Urinary bladder (tissue), 3 donors: ENCODE measurements at regions not wholly inside any gene's neighbourhood (a gene's known extent, or its start where the extent isn't known, plus 50 kb on each side); places are given as distances from the start of the nearest gene placed in this dataset.
"Not testable (repeated sequence)": the region's sequence is repeated elsewhere in the genome, so short reads cannot be mapped to it uniquely, and the experiment has no call there.

Experiments
- DNase-seq: peaks from one replicate; pipeline ENCODE4 v3.0.0-alpha.2; 2015; ENCODE audit errors: extremely low spot score
- H3K27ac ChIP-seq: one replicate; pipeline ENCODE4 v1.5.1; 2013; ENCODE audit warnings: low read depth, mild to moderate bottlenecking, moderate library complexity
- H3K36me3 ChIP-seq: one replicate; pipeline ENCODE4 v1.6.1; 2013; ENCODE audit warnings: mild to moderate bottlenecking, moderate library complexity; ENCODE audit not compliant: insufficient read depth
- H3K4me1 ChIP-seq: one replicate; pipeline ENCODE4 v1.6.1; 2013; ENCODE audit warnings: mild to moderate bottlenecking, moderate library complexity; ENCODE audit not compliant: insufficient read depth
- H3K4me3 ChIP-seq: one replicate; pipeline ENCODE4 v1.5.1; 2013; ENCODE audit warnings: low read depth, low read length
- WGBS: extraction: QIAGEN DNeasy Blood & Tissue Kit; methylation state at CpG from one replicate; pipeline ENCODE4 v1.1.7; 2013; 5-methylcytosine and 5-hydroxymethylcytosine counted together
- donor health status: healthy with polysubstance abuse.
- donor health status: healthy.

DNA sequence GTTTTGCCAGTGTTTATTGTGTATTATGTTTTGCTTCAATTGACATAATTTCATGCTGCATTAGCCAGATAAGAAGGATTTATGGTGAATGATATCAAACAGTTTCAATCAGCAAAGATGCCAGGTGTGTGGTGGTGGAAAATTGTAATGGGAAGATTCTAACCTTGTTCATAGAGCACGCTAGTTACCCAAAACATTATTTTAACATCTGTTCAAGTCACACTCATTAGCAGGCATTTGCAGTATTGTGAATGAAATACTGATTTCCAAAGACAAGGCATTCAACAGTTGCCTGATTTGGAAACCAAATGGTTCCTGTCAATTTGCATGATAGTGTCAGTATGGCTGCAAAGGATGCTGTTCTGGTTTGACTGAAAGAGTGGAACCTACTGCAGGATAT, 129.7 kb downstream of the EPC1 start:
- Histone ChIP-seq H3K27ac (no peak overlapping the region), H3K36me3 (no peaks in the 10 kb centered on the region), H3K4me3 (no peak overlapping the region), H3K4me1 (no peaks in the 10 kb centered on the region)
- no peak for DNase-seq
- 87% methylated on average over 1 of the region's 1 CpG for WGBS

DNA sequence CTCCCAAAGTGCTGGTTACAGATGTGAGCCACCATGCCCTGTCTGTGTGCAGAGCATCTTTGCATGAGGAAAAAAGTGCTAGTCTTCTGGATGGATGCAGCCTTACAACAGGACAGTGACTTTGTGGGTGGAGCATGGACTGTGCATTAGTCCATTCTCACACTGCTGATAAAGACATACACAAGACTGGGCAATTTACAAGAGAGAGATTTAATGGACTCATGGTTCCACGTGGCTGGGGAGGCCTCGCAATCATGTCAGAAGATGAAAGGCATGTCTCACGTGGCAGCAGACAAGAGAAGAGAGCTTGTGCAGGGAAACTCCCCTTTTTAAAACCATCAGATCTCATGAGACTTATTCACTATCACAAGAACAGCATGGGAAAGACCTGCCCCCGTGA, 133.1 kb downstream of the EPC1 start:
- WGBS = 46% methylated on average over 4 of the region's 4 CpGs

DNA sequence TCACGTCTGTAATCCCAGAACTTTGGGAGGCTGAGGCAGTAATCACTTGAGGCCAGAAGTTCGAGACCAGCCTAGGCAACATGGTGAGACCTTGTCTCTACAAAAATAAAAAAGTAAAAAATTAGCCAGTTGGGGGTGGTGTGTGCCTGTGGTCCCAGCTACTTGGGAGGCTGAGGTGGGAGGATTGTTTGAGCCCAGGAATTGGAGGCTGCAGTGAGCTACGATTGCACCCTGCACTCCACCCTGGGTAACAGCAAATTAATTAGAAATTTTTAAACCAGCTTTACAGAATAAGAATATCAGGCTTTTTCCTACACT, 136.0 kb downstream of the EPC1 start:
- 67% methylated on average over 3 of the region's 3 CpGs for WGBS
- Histone ChIP-seq H3K4me1 (no peaks in the 10 kb centered on the region), H3K27ac (no peak overlapping the region), H3K36me3 (no peaks in the 10 kb centered on the region), H3K4me3 (no peak overlapping the region)
- DNase-seq = no peak

More for the DNA sequence above, 133.1 kb downstream of the EPC1 start:
- H3K4me1 ChIP-seq, DNase-seq, H3K4me3 ChIP-seq, H3K27ac ChIP-seq, H3K36me3 ChIP-seq: not testable (repeated sequence)

DNA sequence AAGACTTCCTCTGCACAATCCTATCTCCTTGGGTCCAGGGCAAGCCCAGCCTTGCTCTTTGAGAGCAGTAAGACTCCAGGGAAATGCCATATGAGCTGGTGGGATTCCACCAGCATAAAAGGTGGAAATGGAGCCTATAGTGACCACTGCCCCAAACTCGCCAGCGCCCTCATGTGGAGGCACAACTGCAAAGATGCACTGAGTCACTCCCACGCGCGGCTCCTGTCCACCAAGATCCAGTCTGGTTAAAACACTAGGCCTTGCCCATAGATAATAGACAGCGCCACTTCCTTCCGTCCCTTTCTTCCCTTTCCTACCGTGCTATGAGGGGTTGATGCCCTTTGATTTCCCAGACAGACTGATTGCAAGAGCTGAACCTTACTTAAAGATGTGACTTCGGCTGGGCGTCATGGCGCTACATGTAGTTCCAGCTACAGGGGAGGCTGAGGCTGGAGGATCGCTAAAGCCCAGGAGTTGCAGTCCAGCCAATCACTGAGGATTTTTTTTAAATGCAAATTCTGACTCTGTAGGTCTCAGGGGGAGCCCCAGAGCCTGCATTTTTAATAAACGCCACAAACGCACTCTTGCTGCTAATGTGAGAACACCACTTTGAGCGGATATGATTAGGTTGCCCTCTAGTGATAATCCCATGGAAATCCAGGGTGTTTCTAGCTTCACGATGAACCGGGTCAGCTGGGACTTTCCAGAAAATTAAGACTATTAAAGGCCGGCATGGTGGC, 136.5 kb downstream of the EPC1 start:
- Histone ChIP-seq H3K4me3 (no peak overlapping the region), H3K4me1 (no peaks in the 10 kb centered on the region), H3K27ac (no peak overlapping the region), H3K36me3 (no peaks in the 10 kb centered on the region)
- WGBS = 68% methylated on average over 18 of the region's 18 CpGs
- DNase-seq = no peak

DNA sequence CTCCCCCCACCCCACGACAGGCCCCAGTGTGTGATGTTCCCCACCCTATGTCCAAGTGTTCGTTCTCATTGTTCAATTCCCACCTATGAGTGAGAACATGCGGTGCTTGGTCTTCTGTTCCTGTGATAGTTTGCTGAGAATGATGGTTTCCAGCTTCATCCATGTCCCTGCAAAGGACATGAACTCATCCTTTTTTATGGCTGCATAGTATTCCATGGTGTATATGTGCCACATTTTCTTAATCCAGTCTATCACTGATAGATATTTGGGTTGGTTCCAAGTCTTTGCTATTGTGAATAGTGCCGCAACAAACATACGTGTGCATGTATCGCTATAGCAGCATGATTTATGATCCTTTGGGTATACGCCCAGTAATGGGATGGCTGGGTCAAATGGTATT, 139.0 kb downstream of the EPC1 start:
- not testable (repeated sequence) for H3K27ac ChIP-seq

DNA sequence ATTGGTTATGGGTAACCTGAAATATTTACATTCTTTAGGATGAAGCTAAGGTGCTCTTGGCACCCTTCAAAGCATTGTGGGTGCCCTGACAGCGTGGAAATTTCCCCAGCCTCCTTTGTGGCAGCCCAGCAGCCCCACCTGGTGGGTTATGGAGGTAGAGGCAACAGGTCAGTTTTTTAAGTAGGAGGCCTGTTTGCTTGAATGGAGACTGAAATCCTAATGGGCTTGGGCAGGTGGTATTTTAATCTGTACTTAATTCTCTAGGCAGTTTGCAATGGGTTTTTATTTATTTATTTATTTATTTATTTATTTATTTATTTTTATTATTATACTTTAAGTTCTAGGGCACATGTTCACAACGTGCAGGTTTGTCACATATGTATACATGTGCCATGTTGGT, 139.4 kb downstream of the EPC1 start:
- no peak overlapping the region for H3K27ac ChIP-seq
- no peak overlapping the region for H3K4me3 ChIP-seq
- no peaks in the 10 kb centered on the region for H3K4me1 ChIP-seq
- 65% methylated on average over 2 of the region's 2 CpGs for WGBS
- DNase-seq = no peak
- no peaks in the 10 kb centered on the region for H3K36me3 ChIP-seq

More for the DNA sequence above, 139.0 kb downstream of the EPC1 start:
- not testable (repeated sequence) for H3K4me1 ChIP-seq, H3K36me3 ChIP-seq, H3K4me3 ChIP-seq, DNase-seq
- WGBS = 86% methylated on average over 7 of the region's 7 CpGs

DNA sequence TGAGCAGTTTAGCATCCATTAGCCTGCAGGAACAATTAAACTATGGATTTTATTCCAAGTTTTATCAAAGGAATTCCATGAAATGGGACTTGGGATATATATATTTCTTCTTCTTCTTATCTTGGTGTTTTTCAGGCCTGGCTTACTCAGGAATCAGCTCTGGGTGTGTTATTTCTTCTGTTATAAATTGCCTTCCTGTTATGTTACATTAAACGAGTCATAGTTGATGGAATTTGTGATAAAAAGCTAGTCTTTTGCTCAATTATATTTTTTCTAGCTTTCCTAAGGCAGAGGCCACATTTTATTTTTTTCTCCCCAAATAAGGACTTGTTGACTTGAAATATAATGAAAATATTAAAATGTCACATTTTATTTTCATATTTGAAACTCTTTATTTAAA, 141.3 kb downstream of the EPC1 start:
- no peak overlapping the region for H3K27ac ChIP-seq
- no peak for DNase-seq
- no peaks in the 10 kb centered on the region for H3K36me3 ChIP-seq
- WGBS = 21% methylated on average over 1 of the region's 1 CpG
- H3K4me3 ChIP-seq = no peak overlapping the region
- no peaks in the 10 kb centered on the region for H3K4me1 ChIP-seq

DNA sequence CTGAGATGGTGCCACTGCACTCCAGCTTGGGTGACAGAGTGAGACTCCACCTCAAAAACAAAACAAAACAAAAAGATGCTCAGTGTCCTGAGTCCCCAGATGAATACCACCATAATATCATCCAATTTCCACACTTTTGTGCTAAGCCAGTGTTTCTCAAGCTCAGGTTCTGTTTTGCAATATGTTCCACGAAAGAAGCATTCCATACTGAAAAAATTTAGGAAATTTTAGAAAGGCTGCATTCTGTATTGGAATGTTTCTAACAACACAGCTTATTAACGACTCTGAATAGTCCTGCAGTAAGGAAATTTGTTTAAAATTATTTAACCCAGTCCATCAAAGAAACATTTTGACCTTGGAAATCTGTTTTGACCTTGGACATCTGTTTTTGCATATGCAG, 142.4 kb downstream of the EPC1 start:
- H3K27ac ChIP-seq = no peak overlapping the region
- H3K4me1 ChIP-seq = no peaks in the 10 kb centered on the region
- 62% methylated on average over 2 of the region's 2 CpGs for WGBS
- no peaks in the 10 kb centered on the region for H3K36me3 ChIP-seq
- H3K4me3 ChIP-seq = no peak overlapping the region
- no peak for DNase-seq

DNA sequence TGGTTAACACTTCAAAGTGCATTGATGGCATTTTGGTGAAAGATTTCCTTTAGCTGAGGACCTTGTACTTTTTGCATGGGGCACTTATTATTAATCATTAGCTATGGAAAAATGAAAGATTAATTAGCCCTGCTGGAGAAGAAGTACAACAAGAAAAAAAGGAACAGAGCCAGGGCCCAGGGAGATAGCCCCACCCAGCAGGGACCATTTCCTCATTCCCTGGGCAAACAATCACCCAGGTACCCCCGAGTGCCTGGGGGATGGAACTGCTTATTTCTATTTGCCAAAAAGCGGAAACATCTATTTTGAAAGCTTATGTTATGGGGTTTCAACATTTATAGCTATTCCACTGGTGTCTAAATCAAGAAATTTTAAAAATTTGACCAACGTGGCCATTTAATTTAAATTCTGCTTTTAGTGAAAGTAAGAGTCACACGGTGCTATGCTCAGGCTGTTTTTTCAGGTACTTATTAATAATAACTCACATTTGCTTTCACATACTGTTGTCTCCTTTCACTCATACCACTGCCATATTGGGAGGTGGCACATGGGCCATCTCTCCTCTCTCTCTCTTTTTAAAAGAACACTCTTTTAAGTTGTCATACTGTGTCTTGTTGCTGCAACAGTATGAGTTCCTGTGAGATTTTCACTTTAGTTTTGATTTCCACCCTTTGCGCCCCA, 143.6 kb upstream of the KIF5B start:
- H3K36me3 ChIP-seq = no peaks in the 10 kb centered on the region
- no peak overlapping the region for H3K27ac ChIP-seq
- DNase-seq = no peak
- H3K4me1 ChIP-seq = no peaks in the 10 kb centered on the region
- WGBS = 79% methylated on average over 5 of the region's 5 CpGs
- H3K4me3 ChIP-seq = no peak overlapping the region

DNA sequence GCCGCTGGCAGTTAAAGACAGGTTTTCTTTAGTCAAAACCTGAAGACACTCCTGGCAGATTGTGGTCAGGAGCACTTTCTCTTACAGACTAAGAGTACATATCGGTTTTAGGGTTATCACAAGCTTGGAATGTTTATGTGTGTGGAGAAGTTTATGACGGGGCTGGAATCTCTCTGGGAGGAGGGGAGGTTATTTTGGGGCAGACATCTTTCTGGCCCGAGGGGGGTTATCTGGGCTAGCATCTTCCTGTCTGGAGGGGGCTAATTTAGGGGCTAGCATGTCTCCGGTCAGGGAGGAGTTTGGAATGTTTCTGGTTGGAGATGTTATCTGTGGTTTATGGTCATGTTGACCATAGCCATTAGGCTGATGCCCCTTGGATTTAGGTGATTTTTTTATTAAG, 141.2 kb upstream of the KIF5B start:
- WGBS = 26% methylated on average over 5 of the region's 5 CpGs

DNA sequence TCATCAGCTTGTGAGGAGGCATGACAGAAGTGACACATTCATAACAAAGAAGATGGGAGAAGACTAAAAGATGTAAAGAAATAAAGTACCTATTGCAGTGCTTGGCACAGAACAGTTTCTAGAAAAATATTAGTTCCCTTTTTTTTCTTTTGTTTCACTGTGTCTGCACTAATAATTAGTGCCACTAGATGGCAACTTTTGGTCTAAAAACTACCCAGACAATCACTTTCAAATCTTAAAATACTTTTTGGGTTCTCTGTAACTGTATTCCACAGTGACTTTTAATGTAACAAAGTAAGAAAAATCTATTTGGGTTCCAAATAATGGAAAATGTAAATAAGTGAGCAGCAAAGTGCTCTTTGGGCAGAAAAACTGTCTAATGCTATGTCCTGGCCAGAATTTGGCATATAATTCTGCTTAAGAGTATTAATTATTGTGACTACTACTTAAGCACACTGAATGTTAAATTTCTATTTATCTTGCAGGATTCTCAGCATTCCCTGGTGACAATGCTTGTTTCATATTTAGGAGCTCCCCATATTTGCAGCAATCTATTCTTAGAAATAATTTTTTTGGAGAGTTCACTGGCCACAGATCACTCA, 134.8 kb upstream of the KIF5B start:
- Histone ChIP-seq H3K4me3 (no peak overlapping the region), H3K4me1 (no peaks in the 10 kb centered on the region), H3K36me3 (no peaks in the 10 kb centered on the region), H3K27ac (no peak overlapping the region)
- peak; percentile 36 for DNase-seq

More for the DNA sequence above, 141.2 kb upstream of the KIF5B start:
- Histone ChIP-seq H3K36me3 (no peaks in the 10 kb centered on the region), H3K4me3 (no peak overlapping the region), H3K4me1 (no peaks in the 10 kb centered on the region), H3K27ac (no peak overlapping the region)
- DNase-seq = no peak

DNA sequence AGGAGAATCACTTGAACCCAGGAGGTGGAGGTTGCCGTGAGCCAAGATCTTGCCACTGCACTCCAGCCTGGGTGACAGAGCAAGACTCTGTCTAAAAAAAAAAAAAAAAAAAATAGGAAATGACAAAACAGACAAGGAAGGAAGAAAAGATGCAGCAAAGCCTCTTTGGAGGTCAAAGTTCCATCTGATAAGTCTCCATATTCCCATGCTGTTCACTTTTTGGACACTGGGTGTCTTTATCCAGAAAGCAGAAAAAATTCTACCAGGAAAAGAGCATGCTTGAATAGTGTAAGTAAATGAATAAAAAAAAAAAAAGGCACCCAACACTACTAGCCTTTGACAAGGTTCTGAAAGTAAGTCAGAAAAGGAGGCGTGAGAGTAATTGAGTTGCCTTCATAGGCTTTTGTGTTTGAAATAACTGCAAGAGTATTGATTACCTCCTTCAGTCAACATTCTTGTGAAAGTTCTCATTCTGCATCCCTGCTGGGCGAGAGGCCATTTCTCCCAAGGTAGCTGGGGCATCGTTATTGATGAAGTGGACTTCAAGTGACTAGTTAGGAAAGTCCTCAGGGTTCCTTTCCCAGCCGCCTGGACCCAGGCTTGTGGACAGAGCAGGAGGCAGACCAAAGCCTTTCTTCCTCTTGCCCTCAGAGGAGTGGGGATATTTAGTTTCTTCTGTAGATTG, 133.3 kb upstream of the KIF5B start:
- no peak for DNase-seq
- H3K27ac ChIP-seq = no peak overlapping the region
- no peaks in the 10 kb centered on the region for H3K4me1 ChIP-seq
- H3K4me3 ChIP-seq = no peak overlapping the region
- 88% methylated on average over 5 of the region's 5 CpGs for WGBS
- no peaks in the 10 kb centered on the region for H3K36me3 ChIP-seq

DNA sequence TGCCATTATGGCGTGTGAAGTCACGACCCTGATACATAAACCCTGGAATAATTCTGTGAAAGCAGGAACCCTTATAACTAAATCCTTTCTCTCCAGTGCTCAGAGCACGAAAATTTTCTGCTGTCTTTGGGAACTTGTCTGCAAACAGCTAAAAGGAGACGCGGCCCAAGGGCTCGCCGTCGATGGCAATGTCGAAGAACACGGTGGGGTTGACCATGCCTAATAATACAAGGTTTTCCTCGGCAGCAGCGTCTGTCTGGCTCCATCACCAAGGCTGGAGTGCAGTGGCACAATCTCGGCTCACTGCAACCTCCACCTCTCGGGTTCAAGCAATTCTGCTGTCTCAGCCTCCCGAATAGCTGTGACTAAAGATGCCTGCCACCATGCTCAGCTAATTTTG, 132.4 kb upstream of the KIF5B start:
- H3K4me1 ChIP-seq, H3K27ac ChIP-seq, H3K4me3 ChIP-seq, H3K36me3 ChIP-seq, DNase-seq: not testable (repeated sequence)
- WGBS = 97% methylated on average over 15 of the region's 15 CpGs

DNA sequence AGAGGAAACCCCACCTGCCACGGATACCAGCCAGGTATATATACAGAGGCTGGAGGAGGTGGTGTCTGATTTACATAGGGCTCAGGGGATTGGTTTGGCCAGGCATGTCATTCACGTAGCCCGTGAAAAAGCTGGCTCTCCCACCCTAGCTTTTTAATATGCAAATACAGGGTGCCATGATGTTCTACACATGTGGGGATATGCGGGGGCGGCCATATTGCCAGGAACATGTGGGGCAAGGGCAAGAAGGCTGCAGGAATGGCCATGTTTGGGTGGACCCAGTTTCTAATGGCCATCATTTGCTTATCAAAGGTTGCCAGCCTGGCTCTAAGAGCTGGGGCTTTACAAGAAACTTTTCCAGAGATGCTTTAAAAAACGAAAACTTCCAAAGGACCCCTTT, 131.5 kb upstream of the KIF5B start:
- no peak for DNase-seq
- Histone ChIP-seq H3K36me3 (no peaks in the 10 kb centered on the region), H3K27ac (no peak overlapping the region), H3K4me3 (no peak overlapping the region), H3K4me1 (no peaks in the 10 kb centered on the region)
- WGBS = 92% methylated on average over 6 of the region's 6 CpGs
